Activated naive CD4-positive, alpha-beta T cell treated with Interleukin-2 at 50 U/mL for 16 hours (primary cell): ENCODE measurements at regions not wholly inside any gene's neighbourhood (a gene's known extent, or its start where the extent isn't known, plus 50 kb on each side); places are given as distances from the start of the nearest gene placed in this dataset.
"Not testable (repeated sequence)": the region's sequence is repeated elsewhere in the genome, so short reads cannot be mapped to it uniquely, and the experiment has no call there.

Experiments
- DNase-seq: peaks from one replicate; pipeline ENCODE4 v3.0.0-alpha.2; 2020

DNA sequence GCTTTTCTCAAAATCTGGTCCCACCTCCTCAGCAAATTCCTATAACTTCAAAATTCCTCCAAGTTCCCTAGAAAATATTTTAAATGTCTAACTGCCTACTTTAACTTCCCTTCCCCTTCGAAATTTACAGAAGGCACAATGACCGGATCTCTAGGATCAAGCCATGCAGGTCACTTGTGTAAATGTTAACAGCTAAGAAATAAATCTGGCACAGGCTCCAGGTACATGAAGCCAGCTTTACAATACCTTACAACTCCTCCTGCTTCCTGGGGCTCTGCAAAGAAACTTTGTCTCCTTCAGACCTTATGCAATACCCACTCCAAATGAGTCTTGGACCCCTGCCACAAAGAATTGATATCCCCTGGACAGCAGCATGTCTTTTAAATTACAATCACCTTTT, 1164.2 kb downstream of the BRINP3 start:
- no peak for DNase-seq

DNA sequence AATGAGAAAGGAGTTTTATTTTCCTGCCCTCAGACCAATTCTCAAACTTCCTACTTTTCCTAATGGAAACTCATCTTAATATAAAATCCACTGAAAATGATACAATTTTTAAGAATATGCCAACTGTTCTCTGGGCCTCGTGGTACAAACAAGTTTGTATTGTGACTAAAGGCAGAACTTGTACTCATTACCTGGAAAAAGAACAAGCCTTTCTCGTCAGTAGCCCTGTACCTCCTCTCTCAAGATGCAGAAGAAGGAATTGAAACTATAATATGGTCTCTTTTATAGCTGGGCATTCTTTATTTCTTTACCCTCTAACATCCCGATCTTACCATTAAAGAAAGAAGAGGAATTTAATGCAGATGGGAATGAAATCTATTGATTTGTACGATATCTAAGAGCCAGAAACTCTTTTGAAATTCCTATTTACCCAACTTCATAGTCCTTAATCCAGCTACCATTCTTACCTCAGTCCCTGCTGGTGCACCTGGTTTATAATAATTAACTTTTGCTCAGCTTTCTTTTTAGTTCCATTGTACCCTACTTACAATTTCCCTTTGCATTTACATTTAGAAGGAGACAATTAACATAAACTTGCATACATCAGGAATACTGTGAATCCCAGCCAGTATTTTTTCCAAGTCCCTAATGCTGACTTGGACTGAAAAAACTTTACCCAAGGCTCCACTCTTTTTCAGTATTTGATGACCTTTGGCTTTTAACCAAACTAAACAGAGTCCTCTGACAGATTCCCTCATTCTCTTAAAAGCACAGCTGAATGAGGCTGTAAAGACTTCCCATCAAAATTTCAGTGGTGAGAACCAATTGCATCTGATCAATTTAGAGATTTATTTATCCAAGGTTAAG, 1162.4 kb downstream of the BRINP3 start:
- DNase-seq, result no peak

DNA sequence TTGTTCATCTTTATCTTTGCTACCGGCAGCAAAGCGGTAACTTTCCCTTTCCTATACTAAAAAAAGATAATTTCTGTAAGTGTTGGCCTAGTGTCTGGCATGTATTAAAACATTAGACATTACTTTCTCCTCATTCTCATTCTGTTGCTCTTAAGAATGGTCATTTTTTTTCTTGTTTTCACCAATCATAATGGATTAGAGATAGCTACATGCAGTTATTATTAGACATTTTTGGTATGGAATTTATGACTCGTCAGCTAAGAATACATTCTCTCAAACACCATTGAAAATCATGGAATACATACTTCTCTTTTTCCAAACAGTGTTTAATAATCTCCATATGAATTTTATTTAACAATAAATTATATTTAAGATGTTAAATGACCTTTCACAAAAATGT, 1154.6 kb downstream of the BRINP3 start:
- no peak for DNase-seq

DNA sequence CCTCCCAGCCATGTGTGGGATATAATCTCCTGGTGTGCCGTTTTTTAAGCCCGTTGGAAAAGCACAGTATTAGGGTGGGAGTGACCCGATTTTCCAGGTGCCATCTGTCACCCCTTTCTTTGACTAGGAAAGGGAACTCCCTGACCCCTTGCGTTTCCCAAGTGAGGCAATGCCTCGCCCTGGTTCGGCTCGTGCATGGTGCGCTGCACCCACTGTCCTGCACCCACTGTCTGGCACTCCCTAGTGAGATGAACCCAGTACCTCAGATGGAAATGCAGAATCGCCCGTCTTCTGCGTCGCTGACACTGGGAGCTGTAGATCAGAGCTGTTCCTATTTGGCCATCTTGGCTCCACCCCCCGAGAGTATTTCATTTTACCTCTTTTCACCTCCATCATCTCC, 1146.6 kb downstream of the BRINP3 start:
- DNase-seq, result not testable (repeated sequence)

DNA sequence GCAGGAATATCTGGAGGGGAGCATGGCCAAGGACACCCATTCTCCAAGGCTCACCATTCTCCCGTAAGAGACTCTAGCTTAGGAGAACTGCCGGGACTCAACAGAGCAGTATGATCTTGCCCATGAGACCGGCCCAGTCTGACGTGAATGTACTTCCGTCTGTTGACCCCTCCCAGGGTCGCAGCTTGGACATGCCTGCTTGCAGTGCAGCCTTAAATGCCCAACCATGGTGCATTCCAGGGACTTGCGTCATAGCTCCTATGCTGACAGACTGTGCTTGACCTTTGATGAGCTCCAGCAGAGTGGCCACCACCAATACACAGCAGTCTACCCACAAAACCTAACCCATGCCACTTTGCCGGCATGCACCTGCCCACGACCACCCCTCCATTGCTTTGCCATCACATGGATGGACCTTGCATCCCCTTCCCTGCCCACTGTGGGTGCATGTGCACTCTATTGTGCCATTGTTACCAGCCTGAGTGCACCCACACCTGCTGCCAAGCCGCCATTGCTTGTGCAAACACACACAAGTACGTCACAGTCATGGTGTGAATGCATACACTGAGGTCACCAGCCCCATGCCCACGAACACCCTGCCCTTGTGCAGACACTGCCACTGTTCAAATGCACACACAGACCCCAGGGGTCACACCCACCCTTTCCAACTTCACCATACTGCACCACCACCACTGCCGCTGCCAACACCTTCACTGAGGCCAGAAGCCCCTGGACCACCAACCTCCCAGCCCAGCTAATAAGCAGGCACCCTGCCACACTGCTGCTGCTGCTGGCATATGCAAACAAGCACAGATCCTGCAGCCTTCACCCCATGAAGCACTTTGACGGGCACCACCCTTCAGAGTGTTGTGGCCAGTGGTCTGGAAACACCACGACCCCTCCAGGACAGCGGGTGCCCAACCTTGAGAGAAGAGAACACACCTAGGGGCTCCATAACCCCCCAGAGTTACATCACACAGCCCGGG, 1141.3 kb downstream of the BRINP3 start:
- no peak for DNase-seq

DNA sequence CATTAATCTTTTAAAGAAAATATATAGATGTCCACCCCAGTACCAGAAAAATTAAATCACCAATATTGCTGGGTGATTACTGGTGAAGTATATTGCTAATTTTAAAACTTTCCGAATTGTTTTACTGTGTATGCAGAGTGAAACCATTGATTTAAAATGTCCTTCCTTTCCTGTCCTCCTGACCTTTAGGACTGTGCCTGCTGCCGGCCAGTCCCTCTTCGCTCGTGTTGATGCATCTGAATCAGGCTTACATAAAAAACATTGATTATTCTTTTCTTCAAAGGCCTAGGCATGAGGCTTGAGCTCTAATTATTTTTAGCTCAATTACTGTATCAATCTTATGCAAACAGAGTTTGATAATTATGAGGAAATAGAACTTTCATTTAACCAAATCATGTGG, 1128.1 kb downstream of the BRINP3 start:
- no peak for DNase-seq

DNA sequence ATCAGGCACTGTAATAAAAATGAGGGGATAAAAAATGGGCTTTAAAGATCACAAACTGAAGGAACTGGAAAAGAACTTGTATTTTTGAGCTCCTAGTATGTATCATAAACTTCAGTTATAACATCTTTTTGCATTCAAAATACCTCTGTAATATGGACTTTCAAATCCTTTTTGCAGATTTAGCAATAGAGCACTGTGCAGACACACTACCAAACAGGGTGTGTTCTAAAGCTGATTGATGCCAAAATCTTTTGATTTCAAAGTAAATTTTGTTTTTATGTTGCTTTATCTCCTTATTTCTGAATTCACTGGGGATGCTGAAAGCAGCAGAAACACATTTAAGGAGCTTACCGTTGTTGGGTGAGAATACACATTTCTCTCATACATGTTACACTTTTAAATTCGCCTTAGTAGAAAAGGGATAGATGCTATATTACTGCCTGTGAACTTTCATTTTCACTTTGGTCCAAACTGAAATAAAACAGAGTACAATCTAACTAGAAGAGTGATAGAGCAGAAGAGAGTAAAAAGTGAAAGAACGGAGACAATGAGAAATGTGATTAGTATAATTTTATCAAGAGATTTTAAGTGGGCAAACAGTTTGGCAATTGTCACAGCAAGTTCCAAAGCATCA, 1126.6 kb downstream of the BRINP3 start:
- no peak for DNase-seq

DNA sequence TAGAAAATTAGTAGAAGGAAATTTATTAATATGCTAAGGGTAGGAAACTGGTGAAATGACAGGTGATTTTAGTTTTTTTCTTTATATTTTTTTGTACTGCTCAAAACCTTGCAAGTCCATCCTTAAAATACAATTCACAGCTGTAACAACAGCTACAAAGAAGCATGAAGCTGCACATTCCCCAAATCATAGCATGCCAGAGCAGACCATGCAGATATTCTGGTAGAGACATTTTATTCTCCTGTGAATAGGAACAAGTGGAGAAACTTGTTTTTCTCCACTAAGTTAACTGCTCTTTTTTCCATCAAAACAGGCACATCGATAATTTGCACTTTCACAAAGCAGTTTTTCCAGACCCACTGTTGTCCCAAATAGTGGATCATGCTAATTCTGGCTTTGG, 1125.7 kb downstream of the BRINP3 start:
- no peak for DNase-seq

DNA sequence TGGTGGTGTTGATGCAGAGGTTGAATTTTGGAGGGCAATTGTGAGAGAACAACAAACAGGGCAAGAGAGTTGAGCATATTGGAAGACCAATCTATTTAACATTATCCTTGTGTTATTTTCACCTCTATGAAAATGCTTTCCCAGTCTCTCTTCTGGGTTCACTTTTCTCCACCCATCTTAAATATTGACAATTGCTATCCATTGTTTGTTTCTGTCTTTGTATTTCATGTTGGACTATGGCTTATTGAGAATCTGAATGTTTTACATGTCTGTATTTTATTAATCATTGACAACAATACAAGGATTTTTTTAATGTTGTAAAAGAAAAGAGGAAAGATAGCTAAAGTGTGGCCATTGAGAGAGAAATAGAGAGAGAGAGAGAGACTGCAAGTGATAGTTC, 1121.5 kb downstream of the BRINP3 start:
- no peak for DNase-seq

DNA sequence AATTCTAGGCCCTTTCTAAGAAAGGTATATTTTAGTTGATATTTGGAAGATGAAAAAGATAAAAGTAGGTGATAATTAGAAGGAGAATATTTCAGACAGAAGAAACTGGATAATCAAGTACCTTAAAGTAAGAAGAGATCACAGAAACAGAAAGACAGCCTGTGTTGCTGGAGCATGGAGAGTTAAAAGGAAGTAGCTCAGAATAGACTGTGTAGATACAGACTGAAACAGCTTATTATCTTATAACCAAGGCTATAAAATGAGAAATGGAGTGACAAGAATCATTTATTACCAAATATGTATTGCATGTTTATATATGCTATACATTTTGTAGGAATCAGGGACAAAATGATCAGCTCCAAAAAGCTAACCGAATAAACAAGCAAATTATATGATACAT, 1120.3 kb downstream of the BRINP3 start:
- no peak for DNase-seq

DNA sequence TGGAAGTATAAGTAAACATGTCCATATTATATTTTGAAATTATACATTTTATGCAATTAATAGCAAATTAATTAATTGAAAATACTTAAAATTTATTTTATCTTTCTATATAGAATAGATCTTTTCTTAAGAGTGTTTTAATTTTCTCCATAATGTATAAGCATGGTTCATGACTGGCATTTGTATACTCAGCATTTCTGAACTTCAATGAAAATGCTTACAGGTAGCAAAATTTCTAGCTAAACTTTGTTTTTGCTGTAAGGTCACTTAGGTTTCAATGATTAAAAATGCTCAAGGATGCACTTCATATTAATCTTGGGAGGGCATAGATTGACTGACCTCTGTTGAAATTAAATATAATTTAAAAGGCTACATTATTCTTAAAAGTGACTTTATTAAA, 1108.1 kb downstream of the BRINP3 start:
- no peak for DNase-seq

DNA sequence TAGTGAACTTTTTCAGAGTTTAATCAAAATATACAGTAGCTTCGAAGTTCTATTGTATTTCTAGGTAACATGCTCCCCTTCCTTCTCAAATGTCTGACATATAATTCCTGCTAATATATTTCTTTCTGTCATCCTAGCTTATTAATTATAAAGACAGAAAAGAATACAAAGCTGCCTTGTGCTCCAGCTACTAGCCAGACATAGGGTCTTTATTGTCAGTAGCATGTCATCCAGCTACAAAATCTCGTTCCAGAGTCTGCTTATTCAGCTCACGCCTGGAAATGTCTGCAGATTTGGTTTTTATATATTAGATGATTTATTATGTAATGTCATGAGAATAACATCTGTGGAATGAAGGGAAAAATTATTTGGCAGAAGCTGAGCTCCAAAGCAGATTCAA, 1102.8 kb downstream of the BRINP3 start:
- no peak for DNase-seq

DNA sequence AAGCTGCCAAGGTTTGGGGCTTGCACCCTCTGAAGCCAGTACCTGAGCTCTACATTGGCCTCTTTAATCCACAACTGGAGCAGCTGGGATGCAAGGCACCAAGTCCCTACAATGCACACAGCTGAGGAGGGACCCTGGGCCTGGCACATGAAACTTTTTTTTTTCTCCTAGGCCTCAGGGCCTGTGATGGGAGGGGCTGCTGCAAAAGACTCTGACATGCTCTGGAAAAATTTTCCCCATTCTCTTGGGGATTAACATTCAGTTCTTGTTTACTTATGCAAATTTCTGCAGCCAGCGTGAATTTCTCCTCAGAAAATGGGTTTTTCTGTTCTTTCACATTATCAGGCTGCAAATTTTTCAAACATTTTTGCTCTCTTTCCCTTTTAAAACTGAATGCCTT, 1072.2 kb downstream of the BRINP3 start:
- DNase-seq, result no peak

DNA sequence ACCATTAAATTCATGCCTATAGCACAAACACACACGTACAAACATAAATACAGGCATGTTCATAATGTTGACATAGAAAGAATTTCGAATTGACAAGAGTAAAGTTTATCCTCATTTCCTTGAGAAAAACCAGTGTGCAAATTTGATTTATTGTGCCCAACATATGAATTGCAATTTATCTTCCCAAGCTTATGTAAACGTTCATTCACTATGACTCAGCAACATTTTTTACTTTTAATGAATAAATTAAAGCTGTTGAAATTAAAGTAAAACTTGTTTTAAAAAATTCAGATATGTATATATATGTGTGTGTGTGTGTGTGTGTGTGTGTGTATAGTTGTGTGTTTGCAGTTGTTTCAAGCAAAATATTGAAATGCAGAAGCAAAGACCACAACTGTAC, 1067.9 kb downstream of the BRINP3 start:
- no peak for DNase-seq

DNA sequence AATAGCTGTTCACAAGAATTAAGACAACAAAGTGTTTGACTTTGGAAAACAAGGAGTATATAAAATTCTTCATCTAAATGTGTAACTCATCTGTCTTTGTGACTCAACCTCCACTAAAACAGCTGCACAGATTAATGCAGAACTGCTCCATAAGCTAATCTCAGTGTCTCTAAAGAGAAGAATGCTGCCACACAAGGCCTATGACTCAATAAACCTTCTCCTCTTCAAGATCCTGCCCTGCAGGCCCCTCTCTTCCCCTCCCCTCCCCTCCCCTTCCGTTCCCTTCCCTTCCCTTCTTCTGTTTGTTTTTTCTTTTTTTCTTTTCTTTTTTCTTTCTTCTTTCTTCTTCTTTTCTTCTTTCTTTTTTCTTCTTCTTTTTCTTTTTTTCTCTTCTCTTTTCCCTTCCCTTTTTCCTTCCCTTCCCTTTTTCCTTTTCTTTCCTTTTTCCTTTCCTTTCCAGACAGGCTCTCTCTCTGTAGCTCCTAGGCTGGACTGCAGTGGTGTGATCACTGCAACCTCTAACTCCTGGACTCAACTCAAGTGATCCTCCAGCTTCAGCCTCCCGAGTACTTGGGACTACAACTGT, 1052.8 kb downstream of the BRINP3 start:
- no peak for DNase-seq

DNA sequence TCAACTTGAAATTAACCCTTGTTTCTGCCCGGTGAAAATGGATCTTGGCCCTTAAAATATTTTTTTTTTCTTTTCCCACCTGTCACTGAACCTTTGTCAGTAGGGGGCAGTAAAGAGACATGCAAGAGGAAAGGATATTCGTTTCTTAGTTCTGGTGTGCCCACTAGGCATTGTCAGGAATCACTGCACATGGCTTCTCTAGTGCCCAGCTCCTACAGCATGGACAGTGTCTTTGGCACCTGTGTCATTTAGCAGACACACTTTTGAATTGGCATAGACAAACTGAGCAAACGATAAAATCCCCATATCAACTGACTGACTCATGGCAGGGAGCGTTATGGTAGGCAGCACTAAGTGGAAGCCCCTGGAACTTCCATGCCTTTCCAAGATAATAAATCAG, 1048.1 kb downstream of the BRINP3 start:
- no peak for DNase-seq

DNA sequence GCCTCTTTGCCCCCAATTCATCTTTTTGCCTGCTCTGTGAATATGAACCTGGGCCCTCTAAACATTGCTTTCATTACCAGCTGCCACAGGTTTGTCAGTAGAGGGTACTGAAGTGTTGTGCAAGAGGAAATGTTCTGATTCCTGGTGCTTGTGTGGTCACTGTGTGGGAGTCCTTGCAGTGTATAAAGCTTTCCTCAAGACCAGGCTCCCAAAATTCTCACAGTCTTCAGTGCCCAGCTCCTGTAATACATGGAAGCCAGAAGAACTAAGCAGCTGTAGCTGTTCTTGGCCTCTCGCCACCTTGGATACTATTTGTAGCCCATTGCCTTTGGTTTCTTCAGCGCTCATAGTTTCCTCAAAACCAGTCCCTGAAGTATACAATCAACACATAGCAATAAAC, 1046.2 kb downstream of the BRINP3 start:
- no peak for DNase-seq

DNA sequence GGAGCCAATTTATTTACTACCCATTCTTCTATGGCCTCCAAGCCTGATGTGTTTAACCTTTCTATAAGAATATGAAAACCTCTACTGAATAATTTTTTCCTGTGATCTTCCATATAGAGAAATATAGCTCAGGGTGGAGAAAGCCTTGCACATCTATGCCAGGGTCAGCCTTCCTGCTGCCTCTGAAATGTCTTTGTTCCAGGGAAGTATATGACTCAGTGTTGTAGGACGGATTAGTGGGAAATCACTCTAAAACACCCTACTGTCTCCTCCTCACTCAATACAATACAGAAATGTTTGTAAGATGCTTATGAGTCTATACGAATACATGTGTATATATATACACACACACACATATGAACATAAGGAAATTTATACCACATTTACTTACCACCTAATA, 1044.9 kb downstream of the BRINP3 start:
- DNase-seq, result no peak

DNA sequence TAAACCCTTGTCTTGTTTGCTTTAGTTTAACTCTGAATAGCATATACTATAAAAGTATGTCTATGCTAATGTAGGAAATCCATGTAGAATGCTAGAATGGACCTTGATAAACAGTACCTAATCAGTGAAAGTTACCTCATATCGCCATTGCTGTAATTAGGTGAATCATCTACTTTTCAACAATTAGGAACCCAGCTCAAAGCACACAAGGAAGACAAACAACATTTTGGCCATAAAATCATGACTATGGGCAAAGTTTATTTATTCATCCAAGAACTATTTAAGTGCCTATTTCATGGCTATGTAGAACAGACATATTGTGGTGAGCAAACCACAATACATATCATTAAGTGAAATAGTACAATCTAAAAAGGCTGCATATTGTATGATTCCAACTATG, 1043.2 kb downstream of the BRINP3 start:
- DNase-seq, result no peak

DNA sequence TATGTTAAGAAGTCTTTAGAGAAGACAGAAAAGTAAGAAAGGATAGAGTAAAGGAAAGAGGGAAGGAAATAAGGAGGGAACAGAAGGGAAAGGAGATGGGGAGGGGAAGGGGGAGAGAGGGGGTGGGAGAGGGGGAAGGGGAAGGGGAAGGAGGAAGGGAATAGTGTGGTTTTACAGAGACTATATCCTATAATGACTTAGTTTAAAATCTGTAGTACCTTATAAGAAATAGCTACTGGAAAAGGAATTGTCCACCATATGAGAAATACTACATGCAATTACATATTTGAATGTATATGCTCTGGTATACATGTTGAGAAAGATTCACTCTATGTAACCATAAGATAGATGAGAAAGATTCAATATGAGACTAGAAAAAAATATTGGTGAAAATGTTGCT, 1042.3 kb downstream of the BRINP3 start:
- DNase-seq, result no peak

DNA sequence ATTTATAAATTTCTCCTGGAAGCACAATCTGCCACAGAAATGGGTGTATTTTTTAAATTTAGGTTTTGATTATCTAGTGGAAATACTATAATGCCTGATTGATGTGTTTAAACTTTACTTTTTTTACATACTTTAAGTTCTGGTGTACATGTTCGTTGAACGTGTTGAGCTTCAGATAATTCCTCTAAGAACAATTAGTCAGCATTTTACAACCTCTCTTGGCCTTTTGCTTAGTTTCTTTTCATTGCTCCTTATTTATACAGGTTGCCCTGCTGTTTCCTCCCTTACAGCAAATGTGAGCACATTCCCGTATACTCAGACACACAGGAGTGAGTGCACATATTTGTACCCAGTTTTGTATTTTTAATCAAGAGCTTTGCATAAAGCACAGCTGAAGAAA, 1038.9 kb downstream of the BRINP3 start:
- no peak for DNase-seq

DNA sequence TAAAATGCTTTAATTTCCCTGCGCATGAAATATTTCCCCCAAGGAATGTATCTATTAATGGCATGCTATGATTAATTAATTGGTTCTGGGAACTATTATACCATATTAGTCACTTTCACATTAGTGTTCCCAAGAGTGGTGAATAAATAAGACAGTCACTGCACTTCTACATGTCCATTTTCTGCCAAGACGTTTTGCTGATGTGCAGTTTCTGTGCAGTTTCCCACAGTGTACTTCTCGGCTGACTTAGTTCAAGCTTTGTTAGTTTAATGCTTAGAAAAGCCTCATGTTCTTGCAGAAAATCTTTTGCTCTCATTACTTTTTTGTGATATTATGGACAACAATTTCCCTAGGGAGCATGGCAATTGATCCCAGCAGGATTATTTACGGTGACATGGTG, 1014.5 kb downstream of the BRINP3 start:
- DNase-seq, result no peak

DNA sequence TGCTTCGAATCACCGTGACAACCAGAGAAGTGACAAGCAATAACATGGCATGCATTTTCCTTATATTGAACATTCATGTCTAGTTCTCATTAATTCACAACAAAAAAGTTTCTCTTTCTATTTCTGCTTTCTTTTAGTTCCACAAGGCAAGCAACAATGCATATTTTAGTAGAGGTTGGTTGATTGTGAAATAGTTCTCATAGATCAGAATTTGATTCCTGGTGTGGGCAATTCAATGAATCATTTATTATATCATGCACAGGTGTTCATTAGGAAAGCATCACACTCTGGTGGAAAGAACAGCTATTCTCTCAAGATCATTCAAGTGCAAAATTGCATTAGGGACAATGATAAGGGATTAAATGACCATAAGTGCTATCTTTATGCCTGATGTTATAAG, 980.9 kb downstream of the BRINP3 start:
- DNase-seq, result no peak
